Cardiac muscle cell (in vitro differentiated cells and primary cell): ENCODE measurements at regions not wholly inside any gene's neighbourhood (a gene's known extent, or its start where the extent isn't known, plus 50 kb on each side); places are given as distances from the start of the nearest gene placed in this dataset.

ENCODE experiments used
- DNase-seq, 2 donors: peaks; one replicate each; pipeline versions ENCODE4 v3.0.0 to v3.0.0-alpha.2; 2010 to 2017; ENCODE audit warnings: low read depth in 1 of 2, low spot score in 1 of 2
- H3K27ac ChIP-seq: fragments of 200-600 bp; sonication (generic); 2 replicates; pipeline ENCODE4 v1.5.1; 2016
- H3K27me3 ChIP-seq: fragments of 200-600 bp; sonication (generic); 2 replicates; pipeline ENCODE4 v1.6.0; 2016; ENCODE audit warnings: control low read depth
- H3K36me3 ChIP-seq: fragments of 200-600 bp; sonication (generic); 2 replicates; pipeline ENCODE4 v1.5.1; 2016; ENCODE audit warnings: control low read depth
- H3K4me1 ChIP-seq: fragments of 200-600 bp; sonication (generic); 2 replicates; pipeline ENCODE4 v1.8.1; 2017; ENCODE audit warnings: low read depth, mild to moderate bottlenecking, mixed run types
- H3K4me3 ChIP-seq: fragments of 200-600 bp; sonication (generic); 2 replicates; pipeline ENCODE4 v1.5.1; 2016; ENCODE audit warnings: mild to moderate bottlenecking
- H3K9me3 ChIP-seq: fragments of 200-600 bp; sonication (generic); 2 replicates; pipeline ENCODE4 v1.5.1; 2017; ENCODE audit warnings: low read depth, mild to moderate bottlenecking, control low read depth
- CTCF ChIP-seq: IDR thresholded peaks from 2 replicates; pipeline ENCODE4 v1.5.1; 2012; ENCODE audit warnings: low read depth, mild to moderate bottlenecking, low read length

DNA sequence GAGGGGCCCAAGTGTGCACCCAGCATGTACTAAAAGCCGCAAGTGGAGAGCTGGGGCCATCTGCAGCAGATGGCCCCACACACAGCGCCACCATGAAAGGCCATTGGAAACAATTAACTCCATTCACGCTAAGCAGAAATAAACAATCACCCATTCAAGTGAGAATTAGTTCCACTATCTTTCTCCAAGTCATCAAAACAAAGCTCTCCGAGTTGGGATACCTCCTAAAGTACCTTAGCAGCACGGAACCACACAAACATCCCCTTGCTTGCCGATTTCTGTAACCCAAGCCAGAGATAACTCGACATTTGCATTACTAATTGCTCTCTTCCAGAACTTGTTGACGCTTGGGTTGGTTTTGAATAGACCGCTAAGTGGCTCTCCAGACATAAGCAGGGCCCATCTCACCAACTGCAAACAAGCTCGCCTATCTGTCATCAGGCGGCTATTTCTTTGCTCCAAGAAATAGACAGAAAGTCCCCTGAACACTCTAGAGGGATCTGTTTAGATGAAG lies 840.6 kb upstream of the SALL3 start:
- Histone ChIP-seq H3K27ac (no peak overlapping the region), H3K9me3 (no peaks in the 10 kb centered on the region), H3K27me3 (no peaks in the 10 kb centered on the region), H3K36me3 (no peaks in the 10 kb centered on the region), H3K4me1 (no peaks in the 10 kb centered on the region), H3K4me3 (no peak overlapping the region)
- TF ChIP-seq CTCF: no peak
- DNase-seq: no peak

GRCh38 chr18:78140294-78140693 lies 839.3 kb upstream of the SALL3 start:
- H3K27ac ChIP-seq: no peak overlapping the region
- no peak for TF ChIP-seq CTCF
- DNase-seq: no peak
- H3K9me3 ChIP-seq: no peaks in the 10 kb centered on the region
- no peaks in the 10 kb centered on the region for H3K4me1 ChIP-seq
- H3K4me3 ChIP-seq: no peak overlapping the region
- H3K36me3 ChIP-seq: no peaks in the 10 kb centered on the region
- no peaks in the 10 kb centered on the region for H3K27me3 ChIP-seq

GRCh38 chr18:78144669-78145068 lies 834.9 kb upstream of the SALL3 start:
- no peak for TF ChIP-seq CTCF
- H3K27ac ChIP-seq: no peak overlapping the region
- no peaks in the 10 kb centered on the region for H3K9me3 ChIP-seq
- no peaks in the 10 kb centered on the region for H3K27me3 ChIP-seq
- H3K4me3 ChIP-seq: no peak overlapping the region
- H3K4me1 ChIP-seq: no peaks in the 10 kb centered on the region
- no peaks in the 10 kb centered on the region for H3K36me3 ChIP-seq
- DNase-seq: no peak

- H3K27ac ChIP-seq: no peak overlapping the region
- no peak overlapping the region for H3K4me3 ChIP-seq
- no peak for DNase-seq
- H3K27me3 ChIP-seq: no peaks in the 10 kb centered on the region
- no peaks in the 10 kb centered on the region for H3K36me3 ChIP-seq
- TF ChIP-seq CTCF: no peak
- H3K9me3 ChIP-seq: no peaks in the 10 kb centered on the region
- H3K4me1 ChIP-seq: no peaks in the 10 kb centered on the region
Observed at GRCh38 chr18:78145096-78145495, 834.5 kb upstream of the SALL3 start.

DNA sequence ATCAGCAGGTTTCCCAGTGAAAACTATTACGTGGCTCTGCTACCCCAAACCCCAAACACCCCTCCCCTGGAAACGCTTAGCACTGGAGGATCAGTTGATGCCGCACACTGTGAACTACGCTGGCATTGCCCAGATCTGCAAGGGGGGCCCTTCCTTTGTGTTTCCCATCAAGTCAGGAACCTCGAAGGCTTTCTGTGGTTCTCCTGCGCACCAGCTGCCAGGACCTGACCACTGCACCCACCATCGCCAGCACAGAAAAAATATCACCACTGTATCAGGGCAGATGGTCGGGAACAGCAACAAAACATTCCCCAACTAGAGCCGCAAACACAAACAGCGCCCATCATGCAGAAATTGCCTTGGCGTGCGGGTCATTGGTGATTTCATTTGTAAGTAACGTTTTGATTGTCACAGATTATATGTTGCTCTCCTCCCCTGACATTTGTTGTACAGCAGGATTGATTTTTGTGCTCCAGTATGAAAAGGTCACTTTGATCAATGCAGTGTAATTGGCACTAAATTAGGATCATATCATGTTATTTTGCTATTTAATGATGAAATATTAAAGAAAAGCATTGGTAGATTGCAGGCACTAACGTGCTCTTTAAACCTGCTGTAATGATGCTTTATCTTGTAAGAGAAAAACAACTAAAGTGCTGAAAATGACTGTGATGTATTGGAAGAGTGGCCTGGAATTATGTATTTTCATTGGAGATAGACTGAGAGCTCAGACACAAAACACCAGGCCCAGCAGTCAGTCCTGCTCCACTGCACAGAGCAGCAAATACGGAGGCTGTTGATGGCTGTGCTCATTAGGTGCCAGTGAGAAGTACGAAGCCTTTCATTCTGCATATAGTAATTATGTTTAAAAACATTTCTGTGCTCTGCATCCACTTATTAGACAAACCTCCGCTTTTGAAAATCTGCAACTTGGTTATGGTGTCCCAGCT lies 833.2 kb upstream of the SALL3 start:
- DNase-seq: no peak
- Histone ChIP-seq H3K27me3 (no peaks in the 10 kb centered on the region), H3K36me3 (no peaks in the 10 kb centered on the region), H3K27ac (no peak overlapping the region), H3K4me1 (no peaks in the 10 kb centered on the region), H3K4me3 (no peak overlapping the region), H3K9me3 (no peaks in the 10 kb centered on the region)
- no peak for TF ChIP-seq CTCF
